K562 (cell line): ENCODE measurements at regions not wholly inside any gene's neighbourhood (a gene's known extent, or its start where the extent isn't known, plus 50 kb on each side); places are given as distances from the start of the nearest gene placed in this dataset.

ENCODE experiments used
- ATAC-seq: fragments of 200-7000 bp; cut with Tn5 transposase; 3 replicates; pipeline ENCODE4 v1.9.1; 2020; ENCODE audit warnings: moderate library complexity
- BruUV-seq: library from RNA; stranded (reverse); fragments of 400-500 nt; replicated peaks from 2 replicates; lab custom pipeline; 2021; lab: Mats Ljungman, UMichigan
- CTCF ChIA-PET: fragments of 300-600 bp; formaldehyde crosslinking; extraction: SDS; loops from one replicate; lab custom pipeline; 2021; ENCODE audit warnings: low intra/inter-chr PET ratio; lab: Yijun Ruan, JAX
- POLR2A ChIA-PET: fragments of 300-600, 350-650 bp; sonication (Branson Sonifier 250); formaldehyde crosslinking; extraction: SDS; loops from one replicate; lab custom pipeline; 2021; ENCODE audit warnings: antibody characterized with exemption, inconsistent platforms; lab: Yijun Ruan, JAX
- DNase-seq, 4 experiments: peaks; one replicate each; pipeline versions ENCODE4 v3.0.0 to v3.0.0-alpha.2; 2011 to 2018; ENCODE audit warnings: low spot score in 3 of 4, mixed read lengths in 3 of 4; ENCODE audit errors: extremely low read depth in 1 of 4
- FAIRE-seq: peaks from 2 replicates; lab custom pipeline; 2011; peaks lifted over from hg19 to GRCh38; lab: Jason Lieb, UNC
- H2AFZ ChIP-seq: 2 replicates; pipeline ENCODE4 v1.6.0; 2011; ENCODE audit warnings: low read depth, low read length, control low read depth, inconsistent platforms
- H3K27ac ChIP-seq: fragments of 200-600 bp; 3 replicates; pipeline ENCODE4 v1.8.0; 2011; ENCODE audit warnings: low read depth, mild to moderate bottlenecking, control low read depth, inconsistent platforms, low read length, moderate library complexity, mixed read lengths; ENCODE audit errors: extremely low read depth
- H3K27me3 ChIP-seq, 2 experiments: fragments of 300-600 bp in 1 of 2; 2 replicates in 1 of 2; 3 replicates in 1 of 2; pipeline versions ENCODE4 v1.6.0 to v1.8.0; 2011; ENCODE audit warnings: inconsistent platforms in 2 of 2, low read length in 2 of 2, mild to moderate bottlenecking in 1 of 2, mixed read lengths in 1 of 2, moderate library complexity in 1 of 2; ENCODE audit not compliant: control insufficient read depth in 2 of 2, insufficient read depth in 2 of 2
- H3K36me3 ChIP-seq: fragments of 300-600 bp; 3 replicates; pipeline ENCODE4 v1.8.0; 2011; ENCODE audit warnings: mild to moderate bottlenecking, low read length, inconsistent platforms; ENCODE audit not compliant: control insufficient read depth, insufficient read depth
- H3K4me1 ChIP-seq, 2 experiments: fragments of 200-600 bp in 1 of 2; replicated peaks in 1 of 2; 2 replicates in 1 of 2; 3 replicates in 1 of 2; pipeline versions ENCODE4 v1.5.1 to v1.8.0; 2011; ENCODE audit warnings: inconsistent platforms in 2 of 2, low read length in 2 of 2, mild to moderate bottlenecking in 1 of 2, mixed read lengths in 1 of 2, moderate library complexity in 1 of 2; ENCODE audit not compliant: control insufficient read depth in 2 of 2, insufficient read depth in 2 of 2
- H3K4me2 ChIP-seq: 2 replicates; pipeline ENCODE4 v1.6.1; 2011; ENCODE audit warnings: low read length, control low read depth, inconsistent platforms, mixed read lengths; ENCODE audit not compliant: insufficient read depth
- H3K4me3 ChIP-seq: fragments of 200-600 bp; sonication (generic), shearing (Covaris generic); 2 replicates; pipeline ENCODE4 v1.5.1; 2016; ENCODE audit warnings: control low read depth, inconsistent platforms
- H3K79me2 ChIP-seq: fragments of 200-600 bp; 3 replicates; pipeline ENCODE4 v1.8.0; 2011; ENCODE audit warnings: low read length, inconsistent platforms; ENCODE audit not compliant: control insufficient read depth, insufficient read depth
- H3K9ac ChIP-seq, 2 experiments: 2 replicates each; pipeline versions ENCODE4 v1.6.0 to v1.6.1; 2011; ENCODE audit warnings: low read depth in 2 of 2, low read length in 2 of 2, control low read depth in 1 of 2, inconsistent platforms in 1 of 2, mild to moderate bottlenecking in 1 of 2, mixed read lengths in 1 of 2; ENCODE audit not compliant: insufficient read depth in 1 of 2
- H3K9me1 ChIP-seq: one replicate; pipeline ENCODE4 v1.6.0; 2011; ENCODE audit warnings: inconsistent platforms, mild to moderate bottlenecking, low read length, moderate library complexity; ENCODE audit not compliant: control insufficient read depth, insufficient read depth
- H3K9me3 ChIP-seq: replicated peaks from 2 replicates; pipeline ENCODE4 v1.5.1; 2011; ENCODE audit warnings: low read depth, low read length, inconsistent platforms; ENCODE audit not compliant: control insufficient read depth, insufficient read depth
- H4K20me1 ChIP-seq: replicated peaks from 2 replicates; pipeline ENCODE4 v1.6.1; 2011; ENCODE audit warnings: low read length, inconsistent platforms, mixed read lengths; ENCODE audit not compliant: control insufficient read depth, insufficient read depth
- ARID2 ChIP-seq: fragments of 450-650 bp; IDR thresholded peaks from 2 replicates; pipeline ENCODE4 v1.6.1; 2017; ENCODE audit warnings: antibody characterized with exemption, mild to moderate bottlenecking
- ATF4 ChIP-seq: fragments of 450-650 bp; formaldehyde crosslinking; IDR thresholded peaks from 2 replicates; pipeline ENCODE4 v1.4.0; 2022; ENCODE audit warnings: mild to moderate bottlenecking, moderate library complexity
- BCOR ChIP-seq: fragments of 450-650 bp; IDR thresholded peaks from 2 replicates; pipeline ENCODE4 v1.6.1; 2016
- CTCFL ChIP-seq: IDR thresholded peaks from 2 replicates; pipeline ENCODE4 v1.6.1; 2011; ENCODE audit warnings: borderline replicate concordance, low read depth, mild to moderate bottlenecking, moderate library complexity, low read length; ENCODE audit not compliant: insufficient read depth, poor library complexity, severe bottlenecking
- EZH2 ChIP-seq: IDR thresholded peaks from 2 replicates; pipeline ENCODE4 v1.6.1; 2012; ENCODE audit warnings: low read depth, mild to moderate bottlenecking, inconsistent platforms, low read length, borderline replicate concordance
- FOXO4 ChIP-seq: fragments of 450-650 bp; formaldehyde crosslinking; IDR thresholded peaks from 2 replicates; pipeline ENCODE4 v1.4.0; 2020; ENCODE audit warnings: mild to moderate bottlenecking, moderate library complexity
- HMGXB4 ChIP-seq: sonication (generic); formaldehyde crosslinking; IDR thresholded peaks from 2 replicates; pipeline ENCODE4 v1.8.1; 2023; ENCODE audit warnings: mild to moderate bottlenecking, missing genetic modification reagents
- MCM3 ChIP-seq: fragments of 450-650 bp; IDR thresholded peaks from 2 replicates; pipeline ENCODE4 v1.6.1; 2016
- NFE2L1 ChIP-seq: fragments of 450-650 bp; IDR thresholded peaks from 2 replicates; pipeline ENCODE4 v1.6.1; 2016; ENCODE audit warnings: missing genetic modification characterization, low read depth, mild to moderate bottlenecking, missing compliant biosample characterization, moderate library complexity, borderline replicate concordance
- SOX6 ChIP-seq: fragments of 450-650 bp; IDR thresholded peaks from 2 replicates; pipeline ENCODE4 v1.6.1; 2014; ENCODE audit warnings: mild to moderate bottlenecking
- SREBF1 ChIP-seq: fragments of 150-350 bp; IDR thresholded peaks from 2 replicates; pipeline ENCODE4 v1.6.1; 2014; ENCODE audit warnings: antibody characterized with exemption, low read depth, low read length, borderline replicate concordance
- ZNF431 ChIP-seq: sonication (generic); formaldehyde crosslinking; IDR thresholded peaks from 2 replicates; pipeline ENCODE4 v1.8.0; 2022; ENCODE audit warnings: mild to moderate bottlenecking, missing genetic modification reagents
- WGBS: fragments of 100-300 bp; shearing (Covaris generic); methylation state at CpG from one replicate; pipeline ENCODE4 v1.1.6; 2016; ENCODE audit warnings: low coverage, mixed read lengths; ENCODE audit not compliant: insufficient coverage; ENCODE audit errors: missing lambda C conversion rate; 5-methylcytosine and 5-hydroxymethylcytosine counted together
- in situ Hi-C: fragments of 300-500 bp; cut with MboI; formaldehyde crosslinking; loops from 4 replicates; pipeline ENCODE4 v1.15.0; 2018; ENCODE audit warnings: inconsistent platforms, mixed read lengths
- intact Hi-C: fragments of 100-400 bp; cut with micrococcal nuclease; formaldehyde crosslinking; loops from 2 replicates; pipeline ENCODE4 v1.14.2; 2022
- TF ChIP-seq, protein P1 (sequence below): fragments of 250-450 bp; sonication (Bioruptor Pico); IDR thresholded peaks from 2 replicates; pipeline ENCODE4 v1.8.0; 2021; ENCODE audit warnings: borderline replicate concordance, mild to moderate bottlenecking, moderate library complexity; ENCODE audit not compliant: poor library complexity, severe bottlenecking
- TF ChIP-seq, protein P2 (sequence below): sonication (generic); formaldehyde crosslinking; IDR thresholded peaks from 2 replicates; pipeline ENCODE4 v1.8.1; 2023; ENCODE audit warnings: mild to moderate bottlenecking, missing genetic modification reagents

DNA sequence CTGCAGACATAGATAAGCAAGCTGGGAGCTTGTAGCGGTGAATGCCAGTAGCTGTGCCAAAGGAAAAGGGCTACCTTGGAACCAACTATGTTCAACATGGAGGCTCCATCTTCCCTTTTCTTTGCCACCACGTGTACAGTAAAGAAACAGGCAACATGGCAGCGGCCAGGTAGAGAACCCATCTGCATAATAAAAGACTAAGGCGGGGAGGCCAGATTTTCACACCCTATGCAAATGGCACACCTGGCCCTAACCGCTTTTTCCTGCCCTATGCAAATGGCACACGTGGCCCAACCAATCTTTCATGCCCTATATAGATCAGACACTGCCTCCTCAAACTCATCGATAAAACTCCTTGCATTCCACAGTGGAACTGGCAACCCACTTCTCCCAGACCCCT is 477.5 kb upstream of the EDIL3 start:
- H3K4me3 ChIP-seq, result no peak overlapping the region
- 4% methylated on average over 7 of the region's 7 CpGs for WGBS
- H3K27me3 ChIP-seq, result no peaks in the 10 kb centered on the region
- no peak overlapping the region for H2AFZ ChIP-seq
- no peaks in the 10 kb centered on the region; the same call in 1 of the 2 replicates for H3K9me3 ChIP-seq
- H3K27ac ChIP-seq, result no peak overlapping the region
- intact Hi-C loops, result no loop called here
- FAIRE-seq (no peak), DNase-seq (no peak), ATAC-seq (no peak)
- no peaks in the 10 kb centered on the region for H3K36me3 ChIP-seq
- no peak overlapping the region for H3K9ac ChIP-seq
- no peak overlapping the region for H3K4me2 ChIP-seq
- POLR2A ChIA-PET, result no interaction called here
- no peaks in the 10 kb centered on the region for H3K9me1 ChIP-seq
- H3K4me1 ChIP-seq, result no peaks in the 10 kb centered on the region
- in situ Hi-C loops, result no loop called here
- no peaks in the 10 kb centered on the region for H4K20me1 ChIP-seq
- CTCF ChIA-PET, result no interaction called here
- no peaks in the 10 kb centered on the region for H3K79me2 ChIP-seq
- BruUV-seq, result no TSS peak
- TF ChIP-seq SOX6 (no peak), ATF4 (CRISPR knock-in tag) (no peak), MCM3 (no peak), NFE2L1 (tag) (no peak), FOXO4 (no peak), ARID2 (no peak), SREBF1 (no peak), ZNF431 (CRISPR knock-in tag) (no peak), HMGXB4 (CRISPR knock-in tag) (no peak), BCOR (no peak), EZH2 (no peak), CTCFL (no peak)
- TF ChIP-seq, protein P1, sequence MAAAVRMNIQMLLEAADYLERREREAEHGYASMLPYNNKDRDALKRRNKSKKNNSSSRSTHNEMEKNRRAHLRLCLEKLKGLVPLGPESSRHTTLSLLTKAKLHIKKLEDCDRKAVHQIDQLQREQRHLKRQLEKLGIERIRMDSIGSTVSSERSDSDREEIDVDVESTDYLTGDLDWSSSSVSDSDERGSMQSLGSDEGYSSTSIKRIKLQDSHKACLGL (CRISPR knock-in tag), result no peak
- TF ChIP-seq, protein P2, sequence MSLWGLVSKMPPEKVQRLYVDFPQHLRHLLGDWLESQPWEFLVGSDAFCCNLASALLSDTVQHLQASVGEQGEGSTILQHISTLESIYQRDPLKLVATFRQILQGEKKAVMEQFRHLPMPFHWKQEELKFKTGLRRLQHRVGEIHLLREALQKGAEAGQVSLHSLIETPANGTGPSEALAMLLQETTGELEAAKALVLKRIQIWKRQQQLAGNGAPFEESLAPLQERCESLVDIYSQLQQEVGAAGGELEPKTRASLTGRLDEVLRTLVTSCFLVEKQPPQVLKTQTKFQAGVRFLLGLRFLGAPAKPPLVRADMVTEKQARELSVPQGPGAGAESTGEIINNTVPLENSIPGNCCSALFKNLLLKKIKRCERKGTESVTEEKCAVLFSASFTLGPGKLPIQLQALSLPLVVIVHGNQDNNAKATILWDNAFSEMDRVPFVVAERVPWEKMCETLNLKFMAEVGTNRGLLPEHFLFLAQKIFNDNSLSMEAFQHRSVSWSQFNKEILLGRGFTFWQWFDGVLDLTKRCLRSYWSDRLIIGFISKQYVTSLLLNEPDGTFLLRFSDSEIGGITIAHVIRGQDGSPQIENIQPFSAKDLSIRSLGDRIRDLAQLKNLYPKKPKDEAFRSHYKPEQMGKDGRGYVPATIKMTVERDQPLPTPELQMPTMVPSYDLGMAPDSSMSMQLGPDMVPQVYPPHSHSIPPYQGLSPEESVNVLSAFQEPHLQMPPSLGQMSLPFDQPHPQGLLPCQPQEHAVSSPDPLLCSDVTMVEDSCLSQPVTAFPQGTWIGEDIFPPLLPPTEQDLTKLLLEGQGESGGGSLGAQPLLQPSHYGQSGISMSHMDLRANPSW, result no peak
